ENCODE measurements at regions not wholly inside any gene's neighbourhood (a gene's known extent, or its start where the extent isn't known, plus 50 kb on each side); places are given as distances from the start of the nearest gene placed in this dataset.
A peak's percentile ranks its signal among the peaks of the same experiment; 100 is the strongest.
"Not testable (repeated sequence)": the region's sequence is repeated elsewhere in the genome, so short reads cannot be mapped to it uniquely, and the experiment has no call there.

DNA sequence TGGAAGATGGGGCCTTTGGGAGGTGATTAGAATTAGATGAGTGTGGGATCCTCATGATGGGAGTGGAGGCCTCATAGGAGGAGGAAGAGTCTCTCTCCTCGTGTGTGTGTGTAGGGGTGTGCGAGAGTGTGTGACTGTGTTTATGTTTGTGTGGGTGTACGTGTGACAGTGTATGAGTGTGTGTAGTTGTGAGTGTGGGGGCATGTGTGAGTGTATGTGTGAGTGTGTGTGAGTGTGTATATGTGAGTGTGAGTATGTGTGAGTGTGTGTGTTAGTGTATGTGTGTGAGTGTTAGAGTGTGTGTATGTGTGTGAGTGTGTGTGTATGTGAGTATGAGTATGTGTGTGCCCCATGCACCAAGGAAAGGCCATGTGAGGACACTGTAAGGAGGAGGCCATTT is 68.2 kb upstream of the SMIM15 start:
- intact Hi-C loops (cut with DNase I, micrococcal nuclease), result no loop called here
- H3K4me1 ChIP-seq (ENCODE audit: low read depth), result no peaks in the 10 kb centered on the region
- no peak for DNase-seq
- no peak for ATAC-seq
- no peaks in the 10 kb centered on the region for H3K9me3 ChIP-seq
- H3K4me3 ChIP-seq, result no peak overlapping the region
- no peaks in the 10 kb centered on the region for H3K36me3 ChIP-seq (ENCODE audit: low read depth)
- TF ChIP-seq, protein P1, sequence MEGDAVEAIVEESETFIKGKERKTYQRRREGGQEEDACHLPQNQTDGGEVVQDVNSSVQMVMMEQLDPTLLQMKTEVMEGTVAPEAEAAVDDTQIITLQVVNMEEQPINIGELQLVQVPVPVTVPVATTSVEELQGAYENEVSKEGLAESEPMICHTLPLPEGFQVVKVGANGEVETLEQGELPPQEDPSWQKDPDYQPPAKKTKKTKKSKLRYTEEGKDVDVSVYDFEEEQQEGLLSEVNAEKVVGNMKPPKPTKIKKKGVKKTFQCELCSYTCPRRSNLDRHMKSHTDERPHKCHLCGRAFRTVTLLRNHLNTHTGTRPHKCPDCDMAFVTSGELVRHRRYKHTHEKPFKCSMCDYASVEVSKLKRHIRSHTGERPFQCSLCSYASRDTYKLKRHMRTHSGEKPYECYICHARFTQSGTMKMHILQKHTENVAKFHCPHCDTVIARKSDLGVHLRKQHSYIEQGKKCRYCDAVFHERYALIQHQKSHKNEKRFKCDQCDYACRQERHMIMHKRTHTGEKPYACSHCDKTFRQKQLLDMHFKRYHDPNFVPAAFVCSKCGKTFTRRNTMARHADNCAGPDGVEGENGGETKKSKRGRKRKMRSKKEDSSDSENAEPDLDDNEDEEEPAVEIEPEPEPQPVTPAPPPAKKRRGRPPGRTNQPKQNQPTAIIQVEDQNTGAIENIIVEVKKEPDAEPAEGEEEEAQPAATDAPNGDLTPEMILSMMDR (IDR thresholded peaks at IDR 0.05), result no peak

DNA sequence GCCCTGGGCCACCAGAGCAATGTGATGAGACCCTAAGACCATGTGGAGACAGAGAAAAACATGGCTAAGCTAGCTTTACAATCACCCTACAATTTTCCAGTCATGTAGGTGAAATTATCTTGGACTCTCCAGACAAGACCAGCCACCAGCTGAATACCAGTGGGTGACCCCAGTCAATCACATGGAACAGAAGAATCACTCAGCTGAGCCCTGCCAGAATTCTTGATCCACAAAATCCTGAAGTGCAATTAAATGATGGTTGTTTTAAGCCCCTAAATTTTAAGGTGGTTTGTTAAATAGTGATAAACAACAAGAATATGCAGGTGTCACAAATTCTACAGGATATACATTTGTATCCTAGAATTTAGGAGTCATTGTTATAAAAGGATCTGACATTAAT is 69.5 kb upstream of the SMIM15 start:
- TF ChIP-seq, protein P1 (IDR thresholded peaks at IDR 0.05), result no peak
- Histone ChIP-seq H3K36me3 (ENCODE audit: low read depth) (no peaks in the 10 kb centered on the region), H3K9me3 (no peaks in the 10 kb centered on the region), H3K4me1 (ENCODE audit: low read depth) (no peaks in the 10 kb centered on the region), H3K4me3 (no peak overlapping the region)
- DNase-seq, result no peak
- no peak for ATAC-seq
- intact Hi-C loops (cut with DNase I, micrococcal nuclease), result no loop called here

GRCh38 chr5:61232490-61233050 is 70.3 kb upstream of the SMIM15 start:
- intact Hi-C loops (cut with DNase I, micrococcal nuclease), result no loop called here
- TF ChIP-seq, protein P1 (IDR thresholded peaks at IDR 0.05), result no peak
- Histone ChIP-seq H3K4me1 (ENCODE audit: low read depth) (no peaks in the 10 kb centered on the region), H3K9me3 (no peaks in the 10 kb centered on the region), H3K36me3 (ENCODE audit: low read depth) (no peaks in the 10 kb centered on the region), H3K4me3 (no peak overlapping the region)
- ATAC-seq (no peak), DNase-seq (no peak)

- Histone ChIP-seq H3K4me1 (ENCODE audit: low read depth) (no peaks in the 10 kb centered on the region), H3K9me3 (peaks cover 3% of the 10 kb centered on the region), H3K4me3 (no peak overlapping the region), H3K36me3 (ENCODE audit: low read depth) (no peaks in the 10 kb centered on the region)
- intact Hi-C loops (cut with DNase I, micrococcal nuclease), result no loop called here
- DNase-seq (no peak), ATAC-seq (peak; percentile 12)
- TF ChIP-seq, protein P1 (IDR thresholded peaks at IDR 0.05), result no peak
Measured at GRCh38 chr5:61234019-61234418, 71.8 kb upstream of the SMIM15 start.

DNA sequence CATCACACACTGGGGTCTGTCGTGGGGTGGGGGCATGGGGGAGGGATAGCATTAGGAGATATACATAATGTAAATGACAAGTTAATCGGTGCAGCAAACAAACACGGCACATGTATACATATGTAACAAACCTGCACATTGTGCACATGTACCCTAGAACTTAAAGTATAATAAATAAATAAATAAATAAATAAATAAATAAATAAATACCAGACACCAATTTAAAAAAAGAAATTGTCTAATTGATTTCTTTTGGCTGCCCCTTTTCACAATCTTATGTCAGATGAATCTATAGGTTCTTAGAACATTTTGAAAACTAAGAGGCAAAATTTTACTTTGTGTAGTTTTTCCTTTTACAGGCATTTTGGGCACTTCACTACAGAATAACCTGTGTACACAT is 74.4 kb upstream of the SMIM15 start:
- H3K4me1 ChIP-seq (ENCODE audit: low read depth); ATAC-seq; H3K36me3 ChIP-seq (ENCODE audit: low read depth); H3K9me3 ChIP-seq; H3K4me3 ChIP-seq; DNase-seq; intact Hi-C loops (cut with DNase I, micrococcal nuclease): not testable (repeated sequence)

GRCh38 chr5:61245486-61245885 is 83.2 kb upstream of the SMIM15 start:
- Histone ChIP-seq H3K36me3 (ENCODE audit: low read depth) (no peaks in the 10 kb centered on the region), H3K4me3 (no peak overlapping the region), H3K4me1 (ENCODE audit: low read depth) (peaks cover 10% of the 10 kb centered on the region), H3K9me3 (peaks cover 2% of the 10 kb centered on the region)
- ATAC-seq (peak; percentile 85), DNase-seq (peak in 2 of 3 donors; percentile 35 to 66)
- intact Hi-C loops (cut with DNase I, micrococcal nuclease), result no loop called here
- TF ChIP-seq, protein P1 (IDR thresholded peaks at IDR 0.05), result no peak
